ENCODE measurements at regions not wholly inside any gene's neighbourhood (a gene's known extent, or its start where the extent isn't known, plus 50 kb on each side); places are given as distances from the start of the nearest gene placed in this dataset.
"Not testable (repeated sequence)": the region's sequence is repeated elsewhere in the genome, so short reads cannot be mapped to it uniquely, and the experiment has no call there.

DNA sequence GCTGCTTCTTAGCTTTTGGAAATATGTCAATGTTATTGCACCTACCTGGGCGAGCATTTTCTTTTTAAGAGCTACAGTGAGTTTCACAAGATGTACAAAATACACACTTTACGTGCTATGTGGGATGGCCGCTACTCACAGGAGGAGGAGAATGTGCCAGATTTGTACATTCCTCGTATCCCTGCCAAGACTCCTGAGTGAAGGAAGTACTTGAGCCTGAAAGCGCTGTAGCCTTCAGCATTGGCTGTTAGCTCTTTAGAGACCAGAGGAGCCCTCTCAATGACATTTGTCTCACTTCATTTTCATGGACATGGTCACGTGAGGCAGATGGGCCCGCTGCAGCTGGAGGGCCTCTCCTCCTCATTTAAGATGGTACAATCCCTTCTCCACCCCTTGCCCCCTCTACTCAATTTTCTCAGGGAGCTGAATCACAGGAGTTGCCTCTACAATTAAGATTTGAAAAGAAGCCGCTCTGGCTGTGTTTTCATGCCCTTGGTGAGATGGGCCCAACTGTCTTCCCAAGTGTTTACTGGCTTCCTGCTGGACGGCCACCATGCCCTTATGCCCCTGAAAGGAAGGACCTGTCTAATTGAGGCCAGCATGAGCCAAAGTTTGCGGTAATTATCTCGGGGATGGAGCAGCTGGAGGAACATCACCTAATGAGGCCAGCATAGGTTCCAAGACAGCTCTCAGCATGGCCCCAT lies 442.6 kb downstream of the PRDM2 start:
- Histone ChIP-seq H3K9me3 (replicated peaks; ENCODE audit: low read length) (no peaks in the 10 kb centered on the region), H3K27me3 (ENCODE audit: control insufficient read depth, insufficient read depth, low read length) (peaks cover 3% of the 10 kb centered on the region), H3K4me3 (ENCODE audit: low read length) (no peak overlapping the region), H3K4me2 (ENCODE audit: low read length) (no peak overlapping the region), H3K9ac (ENCODE audit: low read depth, low read length) (no peak overlapping the region), H3K36me3 (ENCODE audit: insufficient read depth, low read length) (no peaks in the 10 kb centered on the region), H3K4me1 (ENCODE audit: control insufficient read depth, insufficient read depth, low read length) (peaks cover 3% of the 10 kb centered on the region)

DNA sequence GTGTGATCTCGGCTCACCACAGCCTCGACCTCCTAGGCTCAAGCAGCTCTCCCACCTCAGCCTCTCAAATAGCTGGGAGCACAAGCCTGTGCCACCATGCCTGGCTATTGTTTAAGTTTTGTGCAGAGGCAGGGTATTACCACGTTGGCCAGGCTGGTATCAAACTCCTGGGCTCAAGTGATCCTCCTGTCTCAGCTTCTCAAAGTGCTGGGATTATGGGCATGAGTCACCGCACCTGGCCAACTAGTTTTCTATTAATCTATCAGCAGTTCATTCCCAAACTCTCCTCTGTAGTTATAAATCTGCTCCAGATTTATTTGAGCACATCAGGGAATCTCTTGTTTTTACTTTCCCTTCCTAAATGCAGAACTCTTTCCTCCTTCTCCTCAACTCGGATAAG lies 443.8 kb downstream of the PRDM2 start:
- H3K9me3 ChIP-seq (replicated peaks; ENCODE audit: low read length) = no peaks in the 10 kb centered on the region
- peaks cover 3% of the 10 kb centered on the region for H3K4me1 ChIP-seq (ENCODE audit: control insufficient read depth, insufficient read depth, low read length)
- H3K4me3 ChIP-seq (ENCODE audit: low read length) = no peak overlapping the region
- H3K36me3 ChIP-seq (ENCODE audit: insufficient read depth, low read length) = no peaks in the 10 kb centered on the region
- H3K9ac ChIP-seq (ENCODE audit: low read depth, low read length) = no peak overlapping the region
- no peak overlapping the region for H3K4me2 ChIP-seq (ENCODE audit: low read length)
- peaks cover 3% of the 10 kb centered on the region for H3K27me3 ChIP-seq (ENCODE audit: control insufficient read depth, insufficient read depth, low read length)

DNA sequence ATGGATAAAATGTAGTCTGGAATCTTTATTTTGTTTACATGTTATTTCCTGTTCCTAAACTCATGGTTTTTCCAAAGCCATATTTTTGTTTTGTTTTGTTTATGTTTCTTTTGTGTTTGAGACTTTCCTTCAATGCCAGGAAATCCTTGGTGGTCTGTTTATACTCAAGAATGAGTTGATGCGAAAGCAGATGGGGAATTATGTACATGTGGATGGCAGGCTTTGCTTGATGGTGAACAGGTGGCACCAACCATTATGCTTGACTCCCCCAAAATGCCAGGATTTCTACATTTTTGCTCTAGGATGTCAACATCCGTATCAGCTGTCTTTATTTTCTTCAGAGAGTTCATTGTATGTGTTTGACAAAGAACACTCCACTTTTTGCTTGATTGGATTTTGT lies 448.5 kb downstream of the PRDM2 start:
- H3K27me3 ChIP-seq (ENCODE audit: control insufficient read depth, insufficient read depth, low read length) = no peaks in the 10 kb centered on the region
- no peak overlapping the region for H3K9ac ChIP-seq (ENCODE audit: low read depth, low read length)
- no peaks in the 10 kb centered on the region for H3K9me3 ChIP-seq (replicated peaks; ENCODE audit: low read length)
- H3K4me2 ChIP-seq (ENCODE audit: low read length) = no peak overlapping the region
- H3K4me1 ChIP-seq (ENCODE audit: control insufficient read depth, insufficient read depth, low read length) = no peaks in the 10 kb centered on the region
- no peak overlapping the region for H3K4me3 ChIP-seq (ENCODE audit: low read length)
- no peaks in the 10 kb centered on the region for H3K36me3 ChIP-seq (ENCODE audit: insufficient read depth, low read length)

DNA sequence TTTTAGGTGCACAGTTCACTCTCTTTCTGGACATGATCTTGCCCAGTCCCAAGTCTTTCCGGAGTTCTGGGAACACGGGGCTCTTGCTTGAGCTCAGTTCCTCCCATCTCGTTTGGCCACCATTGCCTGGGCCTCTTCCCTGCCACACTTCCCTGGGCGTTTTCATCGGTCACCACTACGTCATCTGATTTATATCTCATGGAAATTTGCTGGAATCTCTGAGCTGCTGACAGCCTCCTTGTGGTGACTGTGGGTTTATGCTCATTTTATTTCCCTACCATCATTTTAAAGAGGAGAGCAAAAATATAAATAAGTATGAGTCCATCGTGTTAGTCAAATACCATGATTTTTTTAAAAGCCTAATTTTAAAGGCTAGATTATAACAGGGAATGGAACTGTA lies 449.1 kb upstream of the KAZN start:
- no peaks in the 10 kb centered on the region for H3K4me1 ChIP-seq (ENCODE audit: control insufficient read depth, insufficient read depth, low read length)

DNA sequence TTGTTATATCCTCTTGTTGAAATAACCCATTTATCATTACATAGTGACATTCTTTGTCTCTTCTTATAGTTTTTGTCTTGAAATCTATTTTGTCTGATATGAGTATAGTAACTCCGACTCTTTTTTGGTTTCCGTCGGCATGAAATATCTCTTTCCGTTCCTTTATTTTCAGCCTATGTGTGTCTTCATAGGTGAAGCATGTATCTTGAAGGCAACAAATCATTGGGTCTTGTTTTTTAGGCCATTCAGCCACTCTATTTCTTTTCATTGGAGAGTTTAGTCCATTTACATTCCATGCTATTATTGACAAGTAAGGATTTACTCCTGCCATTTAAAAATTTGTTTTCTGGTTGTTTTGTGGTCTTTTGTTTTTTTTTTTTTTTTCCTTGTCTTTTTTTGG lies 441.9 kb upstream of the KAZN start:
- no peaks in the 10 kb centered on the region for H3K36me3 ChIP-seq (ENCODE audit: insufficient read depth, low read length)
- no peak overlapping the region for H3K4me3 ChIP-seq (ENCODE audit: low read length)
- no peak overlapping the region for H3K9ac ChIP-seq (ENCODE audit: low read depth, low read length)
- no peaks in the 10 kb centered on the region for H3K4me1 ChIP-seq (ENCODE audit: control insufficient read depth, insufficient read depth, low read length)
- H3K9me3 ChIP-seq (replicated peaks; ENCODE audit: low read length) = no peaks in the 10 kb centered on the region
- no peaks in the 10 kb centered on the region for H3K27me3 ChIP-seq (ENCODE audit: control insufficient read depth, insufficient read depth, low read length)
- H3K4me2 ChIP-seq (ENCODE audit: low read length) = no peak overlapping the region

More for the DNA sequence above, 449.1 kb upstream of the KAZN start:
- Histone ChIP-seq H3K9me3 (replicated peaks; ENCODE audit: low read length) (no peaks in the 10 kb centered on the region), H3K4me3 (ENCODE audit: low read length) (no peak overlapping the region), H3K4me2 (ENCODE audit: low read length) (no peak overlapping the region), H3K27me3 (ENCODE audit: control insufficient read depth, insufficient read depth, low read length) (no peaks in the 10 kb centered on the region), H3K36me3 (ENCODE audit: insufficient read depth, low read length) (no peaks in the 10 kb centered on the region), H3K9ac (ENCODE audit: low read depth, low read length) (no peak overlapping the region)

DNA sequence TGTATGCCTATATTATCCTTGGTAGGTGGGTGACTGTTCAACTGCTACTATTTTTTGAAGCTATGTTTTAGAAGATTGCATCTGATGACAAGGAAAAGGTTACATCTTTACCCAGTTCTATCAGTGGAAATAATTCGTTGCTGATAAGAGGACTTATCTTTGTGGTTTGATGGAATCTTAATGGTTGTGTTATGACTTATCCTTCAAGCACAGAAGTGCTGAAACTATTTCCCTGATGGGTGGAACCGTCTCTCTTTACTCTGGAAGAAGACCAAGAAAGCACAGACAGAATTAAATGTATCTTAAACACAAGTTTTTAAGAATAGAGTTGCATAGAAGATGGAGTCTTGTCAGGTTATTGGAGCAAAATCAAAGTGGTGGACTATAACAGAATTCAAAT lies 437.7 kb upstream of the KAZN start:
- H3K27me3 ChIP-seq (ENCODE audit: control insufficient read depth, insufficient read depth, low read length) = no peaks in the 10 kb centered on the region
- no peaks in the 10 kb centered on the region for H3K9me3 ChIP-seq (replicated peaks; ENCODE audit: low read length)
- no peak overlapping the region for H3K4me2 ChIP-seq (ENCODE audit: low read length)

DNA sequence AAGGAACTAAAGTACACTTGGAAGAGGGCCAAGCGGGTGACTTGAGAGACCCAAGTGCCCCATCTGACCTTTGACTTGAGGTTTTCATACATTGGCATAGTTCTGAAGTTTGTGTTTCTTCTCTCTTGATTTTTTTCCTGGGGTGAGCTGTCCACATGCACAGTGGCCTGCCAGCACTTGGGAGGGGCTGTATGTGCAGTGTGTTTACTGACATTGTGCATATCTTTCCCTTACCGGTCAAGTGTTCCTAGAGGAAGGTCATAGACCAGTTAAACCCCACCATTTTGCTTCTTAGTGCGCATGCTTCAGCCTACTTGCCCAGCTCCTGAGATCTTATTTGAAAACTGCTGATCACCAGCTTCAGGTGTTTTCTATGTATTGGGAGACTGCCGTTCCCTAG lies 435.2 kb upstream of the KAZN start:
- Histone ChIP-seq H3K9ac (ENCODE audit: low read depth, low read length) (no peak overlapping the region), H3K9me3 (replicated peaks; ENCODE audit: low read length) (no peaks in the 10 kb centered on the region), H3K4me2 (ENCODE audit: low read length) (no peak overlapping the region), H3K27me3 (ENCODE audit: control insufficient read depth, insufficient read depth, low read length) (no peaks in the 10 kb centered on the region), H3K4me3 (ENCODE audit: low read length) (no peak overlapping the region), H3K4me1 (ENCODE audit: control insufficient read depth, insufficient read depth, low read length) (no peaks in the 10 kb centered on the region), H3K36me3 (ENCODE audit: insufficient read depth, low read length) (no peaks in the 10 kb centered on the region)

More for the DNA sequence above, 437.7 kb upstream of the KAZN start:
- H3K4me3 ChIP-seq (ENCODE audit: low read length) = no peak overlapping the region
- H3K4me1 ChIP-seq (ENCODE audit: control insufficient read depth, insufficient read depth, low read length) = no peaks in the 10 kb centered on the region
- no peak overlapping the region for H3K9ac ChIP-seq (ENCODE audit: low read depth, low read length)
- H3K36me3 ChIP-seq (ENCODE audit: insufficient read depth, low read length) = no peaks in the 10 kb centered on the region

DNA sequence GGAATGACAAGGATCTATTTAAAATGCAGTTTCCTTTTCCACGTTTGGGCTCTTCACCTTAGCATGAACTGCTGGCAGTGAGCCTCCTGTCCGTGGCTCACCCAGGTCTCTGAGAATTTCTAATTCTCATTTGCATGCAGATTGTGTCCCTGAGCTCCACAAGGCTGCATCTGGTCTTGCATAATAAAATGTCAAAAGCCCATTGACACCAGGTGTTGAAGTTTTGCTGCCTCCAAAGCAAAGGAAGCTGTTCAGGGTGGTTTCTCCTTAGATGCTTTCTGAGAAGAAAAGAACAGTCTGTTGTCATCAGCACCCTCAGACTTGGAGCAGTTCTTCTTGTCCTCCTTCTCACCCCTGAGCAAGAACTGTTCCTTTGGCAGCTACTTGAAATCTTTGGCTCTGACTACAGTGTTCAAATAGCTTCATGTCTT lies 433.1 kb upstream of the KAZN start:
- H3K4me2 ChIP-seq (ENCODE audit: low read length) = no peak overlapping the region
- no peak overlapping the region for H3K4me3 ChIP-seq (ENCODE audit: low read length)
- no peaks in the 10 kb centered on the region for H3K27me3 ChIP-seq (ENCODE audit: control insufficient read depth, insufficient read depth, low read length)
- H3K36me3 ChIP-seq (ENCODE audit: insufficient read depth, low read length) = no peaks in the 10 kb centered on the region
- H3K4me1 ChIP-seq (ENCODE audit: control insufficient read depth, insufficient read depth, low read length) = no peaks in the 10 kb centered on the region
- no peaks in the 10 kb centered on the region for H3K9me3 ChIP-seq (replicated peaks; ENCODE audit: low read length)
- no peak overlapping the region for H3K9ac ChIP-seq (ENCODE audit: low read depth, low read length)

DNA sequence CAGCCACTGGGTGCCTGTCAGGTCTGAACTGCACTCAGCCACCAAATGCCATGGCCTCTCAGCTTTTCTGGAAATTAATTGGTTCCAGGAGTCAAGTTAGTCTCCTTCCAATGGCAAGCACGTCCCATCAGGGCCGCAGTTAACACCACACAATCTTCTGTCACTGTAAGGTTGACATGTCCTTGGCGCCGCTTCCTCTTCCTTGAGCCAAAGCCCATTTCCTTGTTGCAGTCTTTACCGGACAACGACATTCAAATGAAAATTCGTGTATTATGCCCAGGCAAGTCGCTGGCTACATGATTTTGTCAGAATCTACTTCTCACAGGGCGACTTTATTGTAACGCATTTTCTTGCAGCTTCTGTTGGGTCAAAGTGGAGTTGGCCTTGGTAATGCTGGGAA lies 430.6 kb upstream of the KAZN start:
- H3K4me3 ChIP-seq (ENCODE audit: low read length) = no peak overlapping the region
- H3K4me1 ChIP-seq (ENCODE audit: control insufficient read depth, insufficient read depth, low read length) = no peaks in the 10 kb centered on the region
- no peak overlapping the region for H3K9ac ChIP-seq (ENCODE audit: low read depth, low read length)
- H3K36me3 ChIP-seq (ENCODE audit: insufficient read depth, low read length) = no peaks in the 10 kb centered on the region
- no peaks in the 10 kb centered on the region for H3K9me3 ChIP-seq (replicated peaks; ENCODE audit: low read length)
- H3K4me2 ChIP-seq (ENCODE audit: low read length) = no peak overlapping the region
- no peaks in the 10 kb centered on the region for H3K27me3 ChIP-seq (ENCODE audit: control insufficient read depth, insufficient read depth, low read length)

DNA sequence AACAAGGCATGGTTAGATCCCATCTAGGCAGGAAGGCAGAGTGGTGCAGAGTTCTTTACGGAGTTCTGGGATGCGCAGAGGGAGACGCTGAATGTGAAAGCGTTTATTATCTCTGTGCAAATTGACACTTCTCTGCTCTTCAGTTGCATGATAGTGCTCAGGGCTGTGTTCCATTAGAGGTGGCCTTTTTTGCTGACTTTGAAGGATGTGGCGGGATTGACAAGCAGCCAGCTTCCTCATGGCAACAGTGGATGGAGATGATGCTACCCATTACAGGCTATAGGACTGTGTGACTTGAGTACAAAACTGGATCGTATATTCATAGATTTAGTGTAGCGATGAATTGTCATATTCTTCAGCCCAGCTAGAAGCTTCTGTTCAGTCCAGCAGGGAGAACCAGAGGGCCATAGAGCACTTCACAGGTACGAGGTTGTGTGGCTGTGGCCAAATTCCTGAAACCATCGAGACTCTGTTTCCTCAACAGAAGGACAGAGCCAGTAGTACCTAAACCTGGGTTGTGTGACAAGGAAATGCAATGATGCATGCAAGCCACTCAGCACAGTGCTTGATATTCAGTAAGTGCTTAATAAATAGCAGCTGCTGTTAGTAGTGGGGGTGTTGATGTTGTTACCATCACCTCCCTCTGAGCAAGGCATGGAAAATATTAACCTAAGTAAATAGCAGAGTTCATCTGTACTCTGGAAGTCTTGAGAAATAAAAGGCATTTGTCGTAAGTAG lies 430.0 kb upstream of the KAZN start:
- no peak overlapping the region for H3K4me3 ChIP-seq (ENCODE audit: low read length)
- no peaks in the 10 kb centered on the region for H3K4me1 ChIP-seq (ENCODE audit: control insufficient read depth, insufficient read depth, low read length)
- H3K9ac ChIP-seq (ENCODE audit: low read depth, low read length) = no peak overlapping the region
- no peaks in the 10 kb centered on the region for H3K36me3 ChIP-seq (ENCODE audit: insufficient read depth, low read length)
- H3K4me2 ChIP-seq (ENCODE audit: low read length) = no peak overlapping the region
- no peaks in the 10 kb centered on the region for H3K27me3 ChIP-seq (ENCODE audit: control insufficient read depth, insufficient read depth, low read length)
- H3K9me3 ChIP-seq (replicated peaks; ENCODE audit: low read length) = no peaks in the 10 kb centered on the region

DNA sequence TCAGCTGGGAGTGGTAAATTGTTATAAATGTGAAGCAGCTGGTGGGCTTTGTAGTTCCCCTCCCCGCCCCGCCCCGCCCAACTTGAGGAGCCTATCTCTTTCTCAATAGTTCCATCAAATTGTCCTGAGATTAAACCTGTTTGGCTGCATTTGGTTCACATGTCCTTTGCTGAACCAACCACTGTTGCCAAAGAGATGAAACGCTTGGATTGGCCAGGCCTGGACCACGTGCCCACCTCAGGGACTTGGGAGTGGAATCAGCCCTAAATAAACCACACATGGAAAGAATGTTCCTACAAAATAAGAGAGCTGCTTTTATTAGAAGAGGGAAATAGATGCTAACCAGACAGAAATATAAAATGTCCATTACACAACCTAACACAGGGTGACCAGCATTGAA lies 424.9 kb upstream of the KAZN start:
- H3K4me2 ChIP-seq (ENCODE audit: low read length) = no peak overlapping the region
- no peaks in the 10 kb centered on the region for H3K27me3 ChIP-seq (ENCODE audit: control insufficient read depth, insufficient read depth, low read length)
- H3K9ac ChIP-seq (ENCODE audit: low read depth, low read length) = no peak overlapping the region
- no peaks in the 10 kb centered on the region for H3K36me3 ChIP-seq (ENCODE audit: insufficient read depth, low read length)
- no peak overlapping the region for H3K4me3 ChIP-seq (ENCODE audit: low read length)
- H3K9me3 ChIP-seq (replicated peaks; ENCODE audit: low read length) = no peaks in the 10 kb centered on the region
- no peaks in the 10 kb centered on the region for H3K4me1 ChIP-seq (ENCODE audit: control insufficient read depth, insufficient read depth, low read length)

DNA sequence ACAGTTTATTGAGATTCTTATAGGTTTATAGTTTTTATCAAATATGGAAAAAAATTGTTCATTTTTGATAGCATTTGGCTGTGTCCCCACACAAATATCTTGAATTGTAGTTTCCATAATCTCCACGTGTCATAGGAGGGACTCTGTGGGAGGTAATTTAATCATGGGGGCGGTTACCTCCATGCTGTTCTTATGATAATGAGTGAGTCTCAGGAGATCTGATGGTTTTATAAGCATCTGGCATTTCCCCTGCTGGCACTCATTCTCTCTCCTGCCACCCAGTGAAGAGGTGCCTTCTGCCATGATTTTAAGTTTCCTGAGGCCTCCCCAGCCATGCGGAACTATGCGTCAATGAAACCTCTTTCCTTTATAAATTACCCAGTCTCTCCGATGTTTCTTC lies 420.6 kb upstream of the KAZN start:
- not testable (repeated sequence) for H3K36me3 ChIP-seq (ENCODE audit: insufficient read depth, low read length); H3K27me3 ChIP-seq (ENCODE audit: control insufficient read depth, insufficient read depth, low read length); H3K4me2 ChIP-seq (ENCODE audit: low read length); H3K9ac ChIP-seq (ENCODE audit: low read depth, low read length); H3K4me3 ChIP-seq (ENCODE audit: low read length); H3K9me3 ChIP-seq (replicated peaks; ENCODE audit: low read length); H3K4me1 ChIP-seq (ENCODE audit: control insufficient read depth, insufficient read depth, low read length)

All from skeletal muscle satellite cell (primary cell).